Skeletal muscle tissue (tissue), 3 donors: ENCODE measurements at regions not wholly inside any gene's neighbourhood (a gene's known extent, or its start where the extent isn't known, plus 50 kb on each side); places are given as distances from the start of the nearest gene placed in this dataset.

ENCODE experiments used
- H3K27ac ChIP-seq: one replicate; pipeline ENCODE4 v1.7.0; 2013; ENCODE audit warnings: mild to moderate bottlenecking, low read depth, low read length, inconsistent platforms
- H3K27me3 ChIP-seq, 3 donors: one replicate each; pipeline ENCODE4 v1.7.0; 2013; ENCODE audit warnings: low read length in 3 of 3; ENCODE audit not compliant: control insufficient read depth in 3 of 3, insufficient read depth in 3 of 3
- H3K36me3 ChIP-seq, 3 donors: one replicate each; pipeline ENCODE4 v1.7.0; 2013; ENCODE audit warnings: low read length in 3 of 3; ENCODE audit not compliant: control insufficient read depth in 3 of 3, insufficient read depth in 3 of 3
- H3K4me1 ChIP-seq, 3 donors: one replicate each; pipeline ENCODE4 v1.7.0; 2013; ENCODE audit warnings: low read length in 3 of 3, mild to moderate bottlenecking in 3 of 3; ENCODE audit not compliant: control insufficient read depth in 3 of 3, insufficient read depth in 3 of 3
- H3K4me3 ChIP-seq, 3 donors: one replicate each; pipeline ENCODE4 v1.7.0; 2013; ENCODE audit warnings: low read length in 3 of 3
- H3K9ac ChIP-seq, 3 donors: one replicate each; pipeline ENCODE4 v1.7.0; 2013; ENCODE audit warnings: low read length in 3 of 3, mild to moderate bottlenecking in 3 of 3, moderate library complexity in 2 of 3, low read depth in 1 of 3
- H3K9me3 ChIP-seq, 3 donors: one replicate each; pipeline ENCODE4 v1.7.0; 2013; ENCODE audit warnings: low read length in 3 of 3; ENCODE audit not compliant: control insufficient read depth in 3 of 3
- donor health status: Osteomylitis.

- Histone ChIP-seq H3K4me1 (peaks cover 6 to 10% (median 9%) of the 10 kb centered on the region in 3 donors), H3K9me3 (no peaks in the 10 kb centered on the region), H3K4me3 (no peak overlapping the region), H3K27ac (no peak overlapping the region), H3K27me3 (peaks cover 40 to 59% (median 47%) of the 10 kb centered on the region in 3 donors), H3K36me3 (no peaks in the 10 kb centered on the region), H3K9ac (no peak overlapping the region)
Measured at GRCh38 chr10:23692736-23693135, 253.9 kb downstream of the OTUD1 start.

GRCh38 chr10:23693501-23693901 is 254.6 kb downstream of the OTUD1 start:
- H3K9ac ChIP-seq: no peak overlapping the region
- no peaks in the 10 kb centered on the region for H3K36me3 ChIP-seq
- no peaks in the 10 kb centered on the region for H3K9me3 ChIP-seq
- H3K4me3 ChIP-seq: peak overlapping the region in 1 of 3 donors; percentile 54
- H3K27ac ChIP-seq: no peak overlapping the region
- H3K4me1 ChIP-seq: peaks cover 6 to 10% (median 9%) of the 10 kb centered on the region in 3 donors
- H3K27me3 ChIP-seq: peaks cover 43 to 59% (median 47%) of the 10 kb centered on the region in 3 donors

- no peaks in the 10 kb centered on the region for H3K36me3 ChIP-seq
- peaks cover 47 to 59% (median 47%) of the 10 kb centered on the region in 3 donors for H3K27me3 ChIP-seq
- peaks cover 6 to 10% (median 9%) of the 10 kb centered on the region in 3 donors for H3K4me1 ChIP-seq
- no peak overlapping the region for H3K27ac ChIP-seq
- H3K9me3 ChIP-seq: no peaks in the 10 kb centered on the region
- peak overlapping the region in 2 of 3 donors; percentile 30 to 54 for H3K4me3 ChIP-seq
- H3K9ac ChIP-seq: no peak overlapping the region
Measured at GRCh38 chr10:23693925-23694324, 255.1 kb downstream of the OTUD1 start.

GRCh38 chr10:23694446-23694920 is 255.6 kb downstream of the OTUD1 start:
- Histone ChIP-seq H3K4me3 (peak overlapping the region; percentile 30 to 54 (median 52)), H3K27me3 (peaks cover 47 to 55% (median 52%) of the 10 kb centered on the region in 3 donors), H3K4me1 (peaks cover 6 to 10% (median 9%) of the 10 kb centered on the region in 3 donors), H3K36me3 (no peaks in the 10 kb centered on the region), H3K9me3 (no peaks in the 10 kb centered on the region), H3K9ac (no peak overlapping the region), H3K27ac (no peak overlapping the region)

- Histone ChIP-seq H3K27me3 (peaks cover 49 to 52% (median 52%) of the 10 kb centered on the region in 3 donors), H3K9ac (no peak overlapping the region)
Measured at GRCh38 chr10:23694921-23695824, 256.3 kb downstream of the OTUD1 start.

GRCh38 chr10:23695825-23696420 is 257.0 kb downstream of the OTUD1 start:
- H3K9ac ChIP-seq: no peak overlapping the region
- H3K27me3 ChIP-seq: peaks cover 49 to 52% (median 52%) of the 10 kb centered on the region in 3 donors
- H3K4me3 ChIP-seq: peak overlapping the region in 1 of 3 donors; percentile 13
- H3K4me1 ChIP-seq: peaks cover 6 to 10% (median 9%) of the 10 kb centered on the region in 3 donors
- H3K27ac ChIP-seq: no peak overlapping the region
- no peaks in the 10 kb centered on the region for H3K9me3 ChIP-seq
- no peaks in the 10 kb centered on the region for H3K36me3 ChIP-seq

More at GRCh38 chr10:23694921-23695824, 256.3 kb downstream of the OTUD1 start:
- Histone ChIP-seq H3K9me3 (no peaks in the 10 kb centered on the region), H3K4me3 (peak overlapping the region; percentile 30 to 54 (median 52)), H3K27ac (no peak overlapping the region), H3K36me3 (no peaks in the 10 kb centered on the region), H3K4me1 (peaks cover 6 to 10% (median 9%) of the 10 kb centered on the region in 3 donors)

- Histone ChIP-seq H3K27ac (no peak overlapping the region), H3K4me1 (peaks cover 6 to 10% (median 9%) of the 10 kb centered on the region in 3 donors), H3K9ac (no peak overlapping the region), H3K36me3 (no peaks in the 10 kb centered on the region), H3K9me3 (no peaks in the 10 kb centered on the region), H3K27me3 (peaks cover 49 to 52% (median 49%) of the 10 kb centered on the region in 3 donors), H3K4me3 (no peak overlapping the region)
Measured at GRCh38 chr10:23696476-23696875, 257.6 kb downstream of the OTUD1 start.

GRCh38 chr10:23702977-23703414 is 264.1 kb downstream of the OTUD1 start:
- Histone ChIP-seq H3K36me3 (no peaks in the 10 kb centered on the region), H3K9me3 (no peaks in the 10 kb centered on the region), H3K4me1 (no peaks in the 10 kb centered on the region), H3K27ac (no peak overlapping the region), H3K27me3 (peaks cover 0 to 10% (median 6%) of the 10 kb centered on the region in 3 donors), H3K9ac (no peak overlapping the region), H3K4me3 (no peak overlapping the region)

- Histone ChIP-seq H3K9ac (no peak overlapping the region), H3K36me3 (no peaks in the 10 kb centered on the region), H3K27me3 (no peaks in the 10 kb centered on the region), H3K4me1 (no peaks in the 10 kb centered on the region), H3K27ac (no peak overlapping the region), H3K4me3 (no peak overlapping the region), H3K9me3 (no peaks in the 10 kb centered on the region)
Measured at GRCh38 chr10:23715363-23715762, 276.5 kb downstream of the OTUD1 start.
